Tibial artery (tissue), 4 donors: ENCODE measurements at regions not wholly inside any gene's neighbourhood (a gene's known extent, or its start where the extent isn't known, plus 50 kb on each side); places are given as distances from the start of the nearest gene placed in this dataset.

Experiments
- DNase-seq, 2 donors: peaks; one replicate each; pipeline ENCODE4 v3.0.0-alpha.2; 2019
- H3K27ac ChIP-seq, 2 donors: fragments of 200-600 bp; sonication (generic) in 1 of 2; 1 replicate in 1 of 2; 2 replicates in 1 of 2; pipeline ENCODE4 v1.5.1; 2018 to 2019; ENCODE audit warnings: mild to moderate bottlenecking in 1 of 2
- H3K27me3 ChIP-seq, 2 donors: fragments of 200-600 bp; sonication (generic) in 1 of 2; one replicate each; pipeline versions ENCODE4 v1.5.1 to v1.6.0; 2016 to 2019
- H3K36me3 ChIP-seq, 3 donors: fragments of 200-600 bp; sonication (generic) in 2 of 3; one replicate each; pipeline ENCODE4 v1.5.1; 2016 to 2019; ENCODE audit warnings: mild to moderate bottlenecking in 2 of 3
- H3K4me1 ChIP-seq, 4 donors: fragments of 200-600 bp; sonication (generic) in 2 of 4; 1 replicate in 3 of 4; 2 replicates in 1 of 4; pipeline ENCODE4 v1.5.1; 2016 to 2019
- H3K4me3 ChIP-seq, 2 donors: fragments of 200-600 bp; sonication (generic) in 1 of 2; 1 replicate in 1 of 2; 2 replicates in 1 of 2; pipeline ENCODE4 v1.5.1; 2018 to 2019; ENCODE audit warnings: mild to moderate bottlenecking in 2 of 2
- H3K9me3 ChIP-seq, 3 donors: fragments of 200-600 bp; sonication (generic) in 1 of 3; one replicate each; pipeline ENCODE4 v1.5.1; 2016 to 2019
- CTCF ChIP-seq, 2 experiments: fragments of 200-600 bp in 1 of 2; fragments of 450-650 bp in 1 of 2; IDR thresholded peaks; one replicate each; pipeline ENCODE4 v1.5.1; 2017 to 2019; ENCODE audit warnings: antibody characterized with exemption in 2 of 2, mild to moderate bottlenecking in 1 of 2, moderate library complexity in 1 of 2
- intact Hi-C: fragments of 100-400 bp; cut with DNase I; formaldehyde crosslinking; loops from one replicate; pipeline ENCODE4 v1.15.0; 2023; ENCODE audit warnings: low total_unique reads

GRCh38 chr1:38454749-38455441, 404.7 kb downstream of the RRAGC start:
- H3K36me3 ChIP-seq, result no peaks in the 10 kb centered on the region
- no peaks in the 10 kb centered on the region for H3K9me3 ChIP-seq
- no peak for DNase-seq
- H3K4me3 ChIP-seq, result no peak overlapping the region
- no peaks in the 10 kb centered on the region for H3K27me3 ChIP-seq
- peaks cover 0 to 14% (median 3%) of the 10 kb centered on the region in 4 donors for H3K4me1 ChIP-seq
- no peak for TF ChIP-seq CTCF (IDR thresholded peaks at IDR 0.05)
- no peak overlapping the region for H3K27ac ChIP-seq
- intact Hi-C loops, result no loop called here

- no peaks in the 10 kb centered on the region for H3K9me3 ChIP-seq
- H3K4me1 ChIP-seq, result peaks cover 0 to 14% (median 3%) of the 10 kb centered on the region in 4 donors
- DNase-seq, result no peak
- no peak overlapping the region for H3K27ac ChIP-seq
- intact Hi-C loops, result no loop called here
- no peaks in the 10 kb centered on the region for H3K27me3 ChIP-seq
- no peaks in the 10 kb centered on the region for H3K36me3 ChIP-seq
- TF ChIP-seq CTCF (IDR thresholded peaks at IDR 0.05), result no peak
- no peak overlapping the region for H3K4me3 ChIP-seq
These were observed 405.3 kb downstream of the RRAGC start for GRCh38 chr1:38454236-38454635.

- H3K9me3 ChIP-seq, result no peaks in the 10 kb centered on the region
- no peaks in the 10 kb centered on the region for H3K27me3 ChIP-seq
- no peak for TF ChIP-seq CTCF (IDR thresholded peaks at IDR 0.05)
- no peaks in the 10 kb centered on the region for H3K36me3 ChIP-seq
- no peak for DNase-seq
- intact Hi-C loops, result no loop called here
- H3K27ac ChIP-seq, result no peak overlapping the region
- peaks cover 0 to 14% (median 3%) of the 10 kb centered on the region in 4 donors for H3K4me1 ChIP-seq
- H3K4me3 ChIP-seq, result no peak overlapping the region
These were observed 405.7 kb upstream of the POU3F1 start for GRCh38 chr1:38452246-38452645.

- H3K27me3 ChIP-seq, result no peaks in the 10 kb centered on the region
- H3K36me3 ChIP-seq, result no peaks in the 10 kb centered on the region
- H3K9me3 ChIP-seq, result no peaks in the 10 kb centered on the region
- DNase-seq, result no peak
- no peak overlapping the region for H3K27ac ChIP-seq
- H3K4me3 ChIP-seq, result no peak overlapping the region
- intact Hi-C loops, result no loop called here
- no peak for TF ChIP-seq CTCF (IDR thresholded peaks at IDR 0.05)
- peaks cover 0 to 14% (median 3%) of the 10 kb centered on the region in 4 donors for H3K4me1 ChIP-seq
These were observed 405.0 kb upstream of the POU3F1 start for GRCh38 chr1:38451541-38451993.

- Histone ChIP-seq H3K27ac (no peak overlapping the region), H3K9me3 (no peaks in the 10 kb centered on the region), H3K4me1 (peaks cover 0 to 14% (median 3%) of the 10 kb centered on the region in 4 donors), H3K27me3 (peaks cover 0 to 15% of the 10 kb centered on the region in 2 donors), H3K36me3 (no peaks in the 10 kb centered on the region), H3K4me3 (no peak overlapping the region)
- no peak for DNase-seq
- intact Hi-C loops, result no loop called here
- TF ChIP-seq CTCF (IDR thresholded peaks at IDR 0.05), result no peak
These were observed 402.3 kb upstream of the POU3F1 start for GRCh38 chr1:38448893-38449292.
